T-helper 22 cell (primary cell): ENCODE measurements at regions not wholly inside any gene's neighbourhood (a gene's known extent, or its start where the extent isn't known, plus 50 kb on each side); places are given as distances from the start of the nearest gene placed in this dataset.

Experiments used
- DNase-seq: peaks from one replicate; pipeline ENCODE4 v3.0.0-alpha.2; 2020; ENCODE audit warnings: low read depth

GRCh38 chr1:59026472-59026948, 242.7 kb upstream of the JUN start:
- no peak for DNase-seq

- DNase-seq, result no peak
Measured at GRCh38 chr1:59027177-59027576, 243.3 kb upstream of the JUN start.

DNA sequence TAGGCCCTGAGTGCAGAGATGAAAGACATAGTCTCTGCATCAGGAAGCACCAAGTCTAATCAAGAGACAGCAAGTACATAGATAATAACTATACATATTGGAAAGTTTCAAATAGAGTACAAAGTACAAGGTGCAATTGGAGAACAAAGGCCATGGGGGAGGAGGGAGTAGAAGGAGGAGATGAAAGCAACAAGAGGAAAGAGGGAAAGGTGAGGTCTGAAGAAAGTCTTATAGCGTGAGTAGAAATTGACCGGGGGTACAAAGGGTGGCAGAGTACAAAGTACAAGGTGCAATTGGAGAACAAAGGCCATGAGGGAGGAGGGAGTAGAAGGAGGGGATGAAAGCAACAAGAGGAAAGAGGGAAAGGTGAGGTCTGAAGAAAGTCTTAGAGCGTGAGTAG, 244.2 kb upstream of the JUN start:
- no peak for DNase-seq

DNA sequence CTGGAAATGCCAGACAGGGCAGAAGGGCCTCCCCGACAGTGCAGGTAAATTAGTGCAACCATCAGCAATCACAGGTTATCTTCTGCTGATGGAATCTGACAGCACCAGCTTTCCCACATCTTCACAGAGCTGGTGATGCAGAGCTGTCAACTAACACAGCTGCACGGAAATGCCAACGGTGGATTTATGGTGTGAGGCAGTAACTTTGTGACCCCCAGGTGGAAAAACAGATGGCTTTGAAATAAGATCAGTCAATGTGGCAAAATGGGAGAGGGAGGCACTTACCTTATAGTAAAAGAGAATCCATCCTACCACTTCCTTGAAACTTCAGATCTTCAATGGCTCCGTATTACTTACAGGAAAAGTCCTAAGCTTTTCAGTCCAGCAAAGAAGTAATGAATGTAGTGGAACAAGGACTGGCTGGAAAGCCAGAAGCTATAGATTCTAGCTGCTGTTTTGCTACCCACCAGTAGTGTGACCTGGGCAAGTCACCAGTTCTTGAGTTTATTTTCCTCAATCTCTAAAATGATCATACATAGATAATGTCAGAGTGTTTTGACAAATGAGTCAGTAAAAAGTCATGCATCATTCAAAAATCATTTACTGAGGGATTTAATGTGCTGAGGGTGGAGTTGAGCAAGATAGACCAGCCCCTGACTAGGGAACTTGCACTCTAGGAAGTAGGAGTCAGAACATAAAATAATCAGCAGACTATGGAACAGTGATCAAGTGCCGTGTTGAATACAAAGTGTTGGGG, 245.7 kb upstream of the JUN start:
- DNase-seq, result no peak

- no peak for DNase-seq
Measured at GRCh38 chr1:59032228-59032627, 248.4 kb upstream of the JUN start.

- DNase-seq, result no peak
Measured at GRCh38 chr1:59033761-59034160, 249.9 kb upstream of the JUN start.

DNA sequence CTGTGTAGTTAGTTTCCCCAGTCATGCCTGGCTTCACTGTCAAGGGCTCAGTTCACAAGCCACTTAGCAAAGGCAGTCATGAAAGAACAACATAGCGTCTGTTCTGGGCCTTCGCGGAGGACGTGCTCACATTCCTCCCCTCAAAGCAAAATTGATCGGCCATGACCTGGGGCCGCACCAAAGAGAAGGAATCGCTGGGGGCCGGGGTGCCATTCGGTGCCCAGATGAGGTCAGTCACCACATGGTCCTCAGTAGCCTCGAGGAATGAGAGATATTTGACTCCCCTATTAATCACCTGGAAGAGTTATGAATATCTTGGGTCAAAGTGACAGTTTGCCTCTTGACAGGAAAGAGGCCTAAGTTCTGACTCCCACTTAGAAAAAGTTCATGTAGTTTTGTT, 251.1 kb upstream of the JUN start:
- no peak for DNase-seq

- no peak for DNase-seq
Measured at GRCh38 chr1:59039551-59039950, 255.7 kb upstream of the JUN start.

DNA sequence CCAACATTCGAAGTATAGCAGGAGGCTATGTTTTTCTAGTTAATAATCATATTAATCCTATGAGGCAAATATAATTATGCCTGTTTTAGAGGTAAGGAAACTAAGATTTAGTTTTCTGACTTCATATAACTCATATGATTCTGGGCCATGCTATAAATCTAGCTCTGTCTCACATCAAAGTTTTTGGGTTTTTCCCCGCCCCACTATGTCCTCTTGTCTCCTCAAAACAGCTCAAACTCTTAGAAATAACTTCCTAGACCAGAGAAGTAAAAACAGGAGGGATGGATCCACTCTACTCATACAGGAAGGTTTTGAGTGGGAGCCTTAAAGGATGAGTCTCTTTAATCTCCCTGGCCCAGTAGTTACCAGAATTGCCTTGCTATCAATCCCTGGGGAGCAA, 256.4 kb upstream of the FGGY start:
- no peak for DNase-seq

- no peak for DNase-seq
Measured at GRCh38 chr1:59041646-59042277, 255.1 kb upstream of the FGGY start.

DNA sequence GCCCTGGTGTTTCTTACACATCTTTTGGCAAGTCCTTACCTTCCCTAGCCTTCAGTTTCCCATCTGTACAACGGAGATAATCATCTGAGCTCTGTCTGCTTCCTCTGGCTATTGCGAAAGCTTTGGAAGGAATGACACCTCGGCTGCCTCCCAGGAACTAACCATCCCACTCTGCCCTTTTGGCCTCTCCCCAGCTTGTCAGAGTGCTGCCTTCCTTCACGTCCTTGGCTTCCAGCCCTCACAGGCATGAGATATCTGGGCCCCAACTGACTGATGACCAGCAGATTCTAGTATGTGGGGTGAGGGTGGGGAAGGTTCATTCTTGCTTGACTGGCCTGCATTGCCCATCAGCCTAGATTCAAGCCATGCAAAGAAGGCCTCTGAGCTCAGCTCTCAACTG, 253.1 kb upstream of the FGGY start:
- DNase-seq, result no peak

GRCh38 chr1:59044535-59045121, 252.3 kb upstream of the FGGY start:
- DNase-seq, result no peak

DNA sequence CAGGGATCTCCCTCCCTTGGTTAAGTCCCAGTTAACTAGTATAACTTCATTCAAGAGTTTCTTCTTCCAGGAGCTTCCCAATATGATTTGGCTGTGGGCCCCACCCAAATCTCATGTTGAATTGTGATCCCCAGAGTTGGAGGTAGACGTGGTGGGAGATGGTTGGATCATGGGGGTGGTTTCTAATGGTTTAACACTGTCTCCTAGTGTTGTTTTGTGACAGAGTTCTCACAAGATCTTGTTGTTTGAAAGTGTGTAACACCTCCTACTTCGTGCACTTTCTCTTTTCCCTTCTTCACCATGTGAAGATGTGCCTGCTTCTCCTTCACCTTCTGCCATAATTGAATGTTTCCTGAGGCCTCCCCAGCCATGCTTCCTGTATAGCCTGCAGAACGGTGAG, 251.8 kb upstream of the FGGY start:
- DNase-seq, result no peak

- no peak for DNase-seq
Measured at GRCh38 chr1:59045636-59046035, 251.3 kb upstream of the FGGY start.

DNA sequence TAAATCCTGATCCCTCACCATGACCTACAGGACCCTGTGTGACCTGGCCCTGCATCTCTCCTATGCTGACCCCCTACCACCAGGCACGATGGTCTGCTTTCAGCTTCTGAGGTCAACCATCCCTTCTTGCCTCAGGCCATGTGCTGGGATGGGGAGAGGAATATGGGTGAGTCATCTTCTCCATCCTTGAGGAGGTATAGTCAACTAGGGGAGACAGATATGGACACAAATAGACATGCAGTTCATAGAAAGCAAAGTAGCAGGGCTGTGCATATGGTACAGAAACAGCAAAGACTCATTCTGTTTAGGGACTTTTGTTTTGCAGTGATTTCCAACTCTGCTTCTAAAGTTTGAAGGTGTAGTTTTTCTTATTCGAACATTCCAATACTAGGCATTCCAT, 250.8 kb upstream of the FGGY start:
- DNase-seq, result no peak

- no peak for DNase-seq
Measured at GRCh38 chr1:59046730-59047157, 250.2 kb upstream of the FGGY start.

GRCh38 chr1:59051007-59051406, 245.9 kb upstream of the FGGY start:
- DNase-seq, result no peak

- no peak for DNase-seq
Measured at GRCh38 chr1:59052166-59052590, 244.7 kb upstream of the FGGY start.

DNA sequence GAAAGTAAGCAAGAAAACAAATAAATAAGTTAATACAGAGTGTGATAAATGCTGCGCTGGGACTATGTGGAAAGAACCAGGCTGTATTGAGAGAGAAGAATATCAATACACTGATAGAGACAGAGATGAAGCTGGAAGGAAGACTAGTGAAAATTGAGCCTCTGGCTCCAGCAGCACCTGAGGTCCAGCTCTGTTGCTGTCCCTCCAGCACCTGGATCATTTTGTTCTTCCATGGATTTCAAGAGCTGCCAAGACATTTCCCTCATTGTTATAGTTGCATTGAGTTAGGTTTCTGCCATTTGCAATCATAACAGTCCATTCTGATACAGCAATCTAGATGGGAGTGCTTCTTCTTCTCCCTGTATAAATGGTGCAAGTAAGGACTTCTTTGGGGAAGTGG, 242.7 kb upstream of the FGGY start:
- DNase-seq, result no peak

- no peak for DNase-seq
Measured at GRCh38 chr1:59055908-59056719, 240.8 kb upstream of the FGGY start.

GRCh38 chr1:59057211-59057694, 239.6 kb upstream of the FGGY start:
- DNase-seq, result no peak

DNA sequence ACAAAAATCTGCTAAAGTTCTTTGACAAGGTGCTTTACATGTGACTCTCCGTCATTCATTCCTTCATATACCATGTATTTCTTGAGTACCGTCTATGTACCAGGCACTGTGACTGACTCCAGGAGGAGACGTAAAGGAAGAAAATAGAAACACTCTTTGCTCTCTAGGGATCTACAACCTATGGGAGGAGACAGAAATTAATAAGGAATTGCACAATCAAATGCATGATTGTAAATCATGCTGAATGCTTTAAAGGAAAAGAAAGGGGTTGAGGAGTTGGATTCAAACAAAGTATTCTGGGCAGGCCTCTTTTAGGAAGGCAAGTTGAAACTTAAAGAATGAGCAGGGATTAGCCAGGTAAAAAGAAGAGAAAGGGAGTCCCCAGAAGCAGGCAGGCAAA, 239.1 kb upstream of the FGGY start:
- no peak for DNase-seq
